Breast epithelium (tissue), 4 donors: ENCODE measurements at regions not wholly inside any gene's neighbourhood (a gene's known extent, or its start where the extent isn't known, plus 50 kb on each side); places are given as distances from the start of the nearest gene placed in this dataset.

Experiments used
- DNase-seq, 2 donors: peaks; one replicate each; pipeline ENCODE4 v3.0.0-alpha.2; 2019; ENCODE audit warnings: low spot score in 2 of 2
- H3K27ac ChIP-seq, 2 donors: fragments of 200-600 bp; sonication (generic) in 1 of 2; one replicate each; pipeline ENCODE4 v1.5.1; 2016 to 2019; ENCODE audit warnings: mild to moderate bottlenecking in 1 of 2
- H3K27me3 ChIP-seq, 2 donors: fragments of 200-600 bp; sonication (generic) in 1 of 2; one replicate each; pipeline versions ENCODE4 v1.5.1 to v1.6.0; 2017 to 2019; ENCODE audit warnings: control low read depth in 1 of 2, mild to moderate bottlenecking in 1 of 2
- H3K36me3 ChIP-seq: fragments of 200-600 bp; one replicate; pipeline ENCODE4 v1.5.1; 2019
- H3K4me1 ChIP-seq, 2 donors: fragments of 200-600 bp; sonication (generic); one replicate each; pipeline ENCODE4 v1.5.1; 2016 to 2019; ENCODE audit warnings: control low read depth in 1 of 2
- H3K4me3 ChIP-seq, 3 donors: fragments of 200-600 bp; sonication (generic); 1 replicate in 2 of 3; 2 replicates in 1 of 3; pipeline ENCODE4 v1.5.1; 2016 to 2019; ENCODE audit warnings: mild to moderate bottlenecking in 3 of 3, moderate library complexity in 2 of 3
- H3K9me3 ChIP-seq, 2 donors: fragments of 200-600 bp; sonication (generic) in 1 of 2; one replicate each; pipeline ENCODE4 v1.5.1; 2016 to 2019; ENCODE audit warnings: control low read depth in 1 of 2
- CTCF ChIP-seq, 3 donors: fragments of 450-650 bp; IDR thresholded peaks; one replicate each; pipeline ENCODE4 v1.5.1; 2016 to 2017; ENCODE audit warnings: antibody characterized with exemption in 3 of 3, mild to moderate bottlenecking in 3 of 3, moderate library complexity in 3 of 3
- POLR2A ChIP-seq: fragments of 450-650 bp; IDR thresholded peaks from one replicate; pipeline ENCODE4 v1.6.1; 2016; ENCODE audit warnings: antibody characterized with exemption, mild to moderate bottlenecking, moderate library complexity
- POLR2AphosphoS5 ChIP-seq, 3 donors: sonication (generic); formaldehyde crosslinking; IDR thresholded peaks; one replicate each; pipeline ENCODE4 v1.6.1; 2017; ENCODE audit warnings: antibody characterized with exemption in 3 of 3
- intact Hi-C: fragments of 100-400 bp; cut with DNase I; formaldehyde crosslinking; loops from one replicate; pipeline ENCODE4 v1.15.1; 2023; ENCODE audit warnings: low total_unique reads

- H3K27me3 ChIP-seq: no peaks in the 10 kb centered on the region
- H3K4me1 ChIP-seq: no peaks in the 10 kb centered on the region
- no peak overlapping the region for H3K27ac ChIP-seq
- no peaks in the 10 kb centered on the region for H3K9me3 ChIP-seq
- H3K36me3 ChIP-seq: no peaks in the 10 kb centered on the region
- TF ChIP-seq CTCF (IDR thresholded peaks at IDR 0.05) (no peak), POLR2AphosphoS5 (IDR thresholded peaks at IDR 0.05) (no peak), POLR2A (no peak)
- intact Hi-C loops: no loop called here
- DNase-seq: no peak
- no peak overlapping the region for H3K4me3 ChIP-seq
Observed at GRCh38 chr9:79917421-79917820, 345.7 kb downstream of the TLE4 start.

GRCh38 chr9:79913867-79914266 lies 342.1 kb downstream of the TLE4 start:
- Histone ChIP-seq H3K9me3 (no peaks in the 10 kb centered on the region), H3K4me3 (no peak overlapping the region), H3K27ac (no peak overlapping the region), H3K27me3 (no peaks in the 10 kb centered on the region), H3K36me3 (no peaks in the 10 kb centered on the region), H3K4me1 (no peaks in the 10 kb centered on the region)
- TF ChIP-seq POLR2AphosphoS5 (IDR thresholded peaks at IDR 0.05): no peak
- TF ChIP-seq POLR2A: no peak
- no peak for TF ChIP-seq CTCF (IDR thresholded peaks at IDR 0.05)
- intact Hi-C loops: no loop called here
- DNase-seq: no peak

GRCh38 chr9:79912318-79913070 lies 340.7 kb downstream of the TLE4 start:
- Histone ChIP-seq H3K4me3 (no peak overlapping the region), H3K36me3 (no peaks in the 10 kb centered on the region), H3K4me1 (no peaks in the 10 kb centered on the region), H3K27ac (no peak overlapping the region), H3K9me3 (no peaks in the 10 kb centered on the region), H3K27me3 (no peaks in the 10 kb centered on the region)
- DNase-seq: no peak
- TF ChIP-seq POLR2AphosphoS5 (IDR thresholded peaks at IDR 0.05) (no peak), CTCF (IDR thresholded peaks at IDR 0.05) (no peak), POLR2A (no peak)
- intact Hi-C loops: no loop called here

GRCh38 chr9:79911724-79912123 lies 340.0 kb downstream of the TLE4 start:
- intact Hi-C loops: no loop called here
- TF ChIP-seq POLR2AphosphoS5 (IDR thresholded peaks at IDR 0.05): no peak
- TF ChIP-seq POLR2A: no peak
- TF ChIP-seq CTCF (IDR thresholded peaks at IDR 0.05): no peak
- Histone ChIP-seq H3K27ac (no peak overlapping the region), H3K4me1 (no peaks in the 10 kb centered on the region), H3K9me3 (no peaks in the 10 kb centered on the region), H3K4me3 (no peak overlapping the region), H3K27me3 (no peaks in the 10 kb centered on the region), H3K36me3 (no peaks in the 10 kb centered on the region)
- no peak for DNase-seq

- H3K27me3 ChIP-seq: no peaks in the 10 kb centered on the region
- intact Hi-C loops: no loop called here
- no peaks in the 10 kb centered on the region for H3K36me3 ChIP-seq
- H3K27ac ChIP-seq: no peak overlapping the region
- H3K9me3 ChIP-seq: no peaks in the 10 kb centered on the region
- no peaks in the 10 kb centered on the region for H3K4me1 ChIP-seq
- H3K4me3 ChIP-seq: no peak overlapping the region
- DNase-seq: no peak
- TF ChIP-seq CTCF (IDR thresholded peaks at IDR 0.05): no peak
- TF ChIP-seq POLR2AphosphoS5 (IDR thresholded peaks at IDR 0.05): no peak
- TF ChIP-seq POLR2A: no peak
Observed at GRCh38 chr9:79902825-79903600, 331.2 kb downstream of the TLE4 start.
